Right lobe of liver (tissue), 4 donors: ENCODE measurements at regions not wholly inside any gene's neighbourhood (a gene's known extent, or its start where the extent isn't known, plus 50 kb on each side); places are given as distances from the start of the nearest gene placed in this dataset.

Experiments used
- CTCF ChIP-seq, 4 donors: fragments of 200-600 bp in 3 of 4; fragments of 450-650 bp in 1 of 4; IDR thresholded peaks; one replicate each; pipeline versions ENCODE4 v1.5.1 to v1.8.0; 2016 to 2022; ENCODE audit warnings: antibody characterized with exemption in 4 of 4, mild to moderate bottlenecking in 2 of 4
- POLR2A ChIP-seq: fragments of 450-650 bp; IDR thresholded peaks from one replicate; pipeline ENCODE4 v1.6.1; 2017; ENCODE audit warnings: antibody characterized with exemption, mild to moderate bottlenecking
- donor health status: DM: no; HTN: no; CAD: no.
- donor health status: DM: no; HTN: no; CAD: no.
- donor health status: DM: no; HTN: yes; CAD: no.

GRCh38 chr11:116328851-116329250 lies 443.9 kb downstream of the BUD13 start:
- no peak for TF ChIP-seq CTCF (IDR thresholded peaks at IDR 0.05)
- no peak for TF ChIP-seq POLR2A
